A673 (cell line): ENCODE measurements at regions not wholly inside any gene's neighbourhood (a gene's known extent, or its start where the extent isn't known, plus 50 kb on each side); places are given as distances from the start of the nearest gene placed in this dataset.

ENCODE experiments used
- BruUV-seq: library from RNA; stranded (reverse); fragments of 400-500 nt; replicated peaks from 2 replicates; lab custom pipeline; 2021; lab: Mats Ljungman, UMichigan
- CTCF ChIA-PET: fragments of 300-600 bp; sonication (Branson Sonifier 250); formaldehyde crosslinking; loops from one replicate; lab custom pipeline; 2022; ENCODE audit warnings: antibody characterized with exemption; lab: Charles Lee
- POLR2A ChIA-PET: fragments of 300-600 bp; sonication (Branson Sonifier 250); formaldehyde crosslinking; loops from one replicate; lab custom pipeline; 2022; ENCODE audit warnings: antibody characterized with exemption; ENCODE audit not compliant: low non-redundant PET; lab: Charles Lee
- DNase-seq: peaks from one replicate; pipeline ENCODE4 v3.0.0-alpha.2; 2015; ENCODE audit warnings: low spot score
- H3K27ac ChIP-seq: fragments of 200-600 bp; sonication (generic); 2 replicates; pipeline ENCODE4 v1.5.1; 2016; ENCODE audit warnings: mixed run types, low read depth, mild to moderate bottlenecking, mixed read lengths, antibody characterized with exemption, low read length; ENCODE audit not compliant: poor library complexity, severe bottlenecking
- H3K27me3 ChIP-seq: fragments of 200-600 bp; sonication (generic); replicated peaks from 2 replicates; pipeline ENCODE4 v1.6.1; 2017; ENCODE audit warnings: mixed run types, low read depth, mild to moderate bottlenecking, mixed read lengths, antibody characterized with exemption, low read length; ENCODE audit not compliant: insufficient read depth, poor library complexity
- H3K36me3 ChIP-seq: fragments of 200-600 bp; sonication (generic); 2 replicates; pipeline ENCODE4 v1.6.1; 2016; ENCODE audit warnings: mixed run types, mild to moderate bottlenecking, mixed read lengths, antibody characterized with exemption, low read length; ENCODE audit not compliant: insufficient read depth, poor library complexity, severe bottlenecking
- H3K4me1 ChIP-seq: fragments of 200-600 bp; sonication (generic); 2 replicates; pipeline ENCODE4 v1.6.1; 2017; ENCODE audit warnings: mixed run types, mild to moderate bottlenecking, mixed read lengths, antibody characterized with exemption, low read length; ENCODE audit not compliant: insufficient read depth, poor library complexity, severe bottlenecking
- H3K4me3 ChIP-seq: fragments of 200-600 bp; sonication (generic); 2 replicates; pipeline ENCODE4 v1.5.1; 2016; ENCODE audit warnings: low read depth, mixed run types, mild to moderate bottlenecking, mixed read lengths, low read length; ENCODE audit not compliant: poor library complexity, severe bottlenecking
- H3K9me3 ChIP-seq: fragments of 200-600 bp; sonication (generic); 2 replicates; pipeline ENCODE4 v1.6.1; 2016; ENCODE audit warnings: mixed run types, low read depth, mild to moderate bottlenecking, mixed read lengths, antibody characterized with exemption, low read length; ENCODE audit not compliant: poor library complexity, severe bottlenecking
- CTCF ChIP-seq: fragments of 300-800, 200-600 bp; sonication (generic); conservative IDR thresholded peaks from 2 replicates; pipeline ENCODE4 v1.5.1; 2017; ENCODE audit warnings: low read depth, mild to moderate bottlenecking, antibody characterized with exemption, low read length, moderate library complexity, mixed read lengths
- EZH2 ChIP-seq: fragments of 200-600 bp; sonication (generic); IDR thresholded peaks from 2 replicates; pipeline ENCODE4 v1.6.1; 2017; ENCODE audit warnings: borderline replicate concordance, low read depth, mild to moderate bottlenecking, mixed read lengths, antibody characterized with exemption, low read length; ENCODE audit not compliant: poor library complexity, severe bottlenecking
- intact Hi-C: fragments of 100-400 bp; cut with micrococcal nuclease; formaldehyde crosslinking; loops from one replicate; pipeline ENCODE4 v1.10.0; 2022; ENCODE audit not compliant: unreplicated experiment

- Histone ChIP-seq H3K4me3 (no peak overlapping the region), H3K27ac (no peak overlapping the region), H3K27me3 (no peaks in the 10 kb centered on the region), H3K9me3 (no peaks in the 10 kb centered on the region), H3K4me1 (no peaks in the 10 kb centered on the region), H3K36me3 (no peaks in the 10 kb centered on the region)
- CTCF ChIA-PET: no interaction called here
- BruUV-seq: no TSS peak
- TF ChIP-seq EZH2: no peak
- no peak for TF ChIP-seq CTCF
- POLR2A ChIA-PET: no interaction called here
- intact Hi-C loops: no loop called here
- DNase-seq: no peak
Observed at GRCh38 chr6:11485271-11485670, 52.3 kb upstream of the TMEM170B start.

GRCh38 chr6:11484441-11484840, 53.1 kb upstream of the TMEM170B start:
- no TSS peak for BruUV-seq
- ChIA-PET CTCF (no interaction called here), POLR2A (no interaction called here)
- Histone ChIP-seq H3K27ac (no peak overlapping the region), H3K9me3 (no peaks in the 10 kb centered on the region), H3K4me1 (no peaks in the 10 kb centered on the region), H3K27me3 (no peaks in the 10 kb centered on the region), H3K36me3 (no peaks in the 10 kb centered on the region), H3K4me3 (no peak overlapping the region)
- no peak for DNase-seq
- no peak for TF ChIP-seq CTCF
- TF ChIP-seq EZH2: no peak
- intact Hi-C loops: no loop called here

GRCh38 chr6:11482616-11483015, 54.9 kb upstream of the TMEM170B start:
- no peak overlapping the region for H3K27ac ChIP-seq
- H3K9me3 ChIP-seq: no peaks in the 10 kb centered on the region
- no peaks in the 10 kb centered on the region for H3K4me1 ChIP-seq
- no peak for TF ChIP-seq EZH2
- TF ChIP-seq CTCF: no peak
- ChIA-PET POLR2A (no interaction called here), CTCF (no interaction called here)
- BruUV-seq: no TSS peak
- no peaks in the 10 kb centered on the region for H3K36me3 ChIP-seq
- no peaks in the 10 kb centered on the region for H3K27me3 ChIP-seq
- no peak for DNase-seq
- intact Hi-C loops: no loop called here
- no peak overlapping the region for H3K4me3 ChIP-seq
